ENCODE measurements at regions not wholly inside any gene's neighbourhood (a gene's known extent, or its start where the extent isn't known, plus 50 kb on each side); places are given as distances from the start of the nearest gene placed in this dataset.

DNA sequence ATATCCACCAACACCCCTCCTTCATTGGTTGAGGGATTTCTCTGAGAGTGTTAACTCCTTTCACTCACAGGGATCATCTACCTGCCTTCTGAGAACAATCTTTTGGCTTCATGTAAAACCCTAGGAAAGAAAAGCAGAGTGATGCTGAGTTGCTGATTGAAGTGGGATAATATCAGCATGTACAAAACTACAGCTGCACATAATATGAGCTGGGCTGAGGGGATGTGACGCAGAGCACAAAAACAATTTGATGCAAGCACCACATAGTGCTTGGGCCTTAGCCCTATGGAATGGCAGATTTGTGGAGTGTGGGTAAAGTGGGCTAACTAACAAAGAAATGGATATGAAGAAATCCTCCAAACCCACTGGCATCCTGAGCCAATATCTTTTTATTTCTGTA is 267.6 kb upstream of the KCNH8 start:
- no peak for DNase-seq

DNA sequence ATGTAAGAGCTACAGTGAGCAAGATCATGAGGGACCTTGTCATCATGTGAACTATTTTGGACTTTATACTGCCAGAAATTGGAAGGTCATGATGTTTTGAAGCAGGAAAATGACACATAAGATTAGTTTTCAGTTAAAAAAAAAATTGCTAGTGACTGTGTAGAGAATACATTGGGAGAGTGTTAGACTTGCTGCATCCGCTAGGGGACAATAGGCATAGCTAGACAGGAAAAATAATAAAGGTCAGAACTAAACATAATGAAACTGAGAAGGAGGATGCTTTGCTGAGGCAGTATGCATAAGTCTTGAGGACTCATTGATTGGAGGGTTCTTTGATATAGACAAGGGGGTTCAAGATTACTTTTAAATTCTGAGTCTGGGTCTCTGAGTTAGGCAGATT is 275.8 kb upstream of the KCNH8 start:
- DNase-seq, result no peak

- no peak for DNase-seq
Observed at GRCh38 chr3:18870642-18871041, 277.7 kb upstream of the KCNH8 start.

DNA sequence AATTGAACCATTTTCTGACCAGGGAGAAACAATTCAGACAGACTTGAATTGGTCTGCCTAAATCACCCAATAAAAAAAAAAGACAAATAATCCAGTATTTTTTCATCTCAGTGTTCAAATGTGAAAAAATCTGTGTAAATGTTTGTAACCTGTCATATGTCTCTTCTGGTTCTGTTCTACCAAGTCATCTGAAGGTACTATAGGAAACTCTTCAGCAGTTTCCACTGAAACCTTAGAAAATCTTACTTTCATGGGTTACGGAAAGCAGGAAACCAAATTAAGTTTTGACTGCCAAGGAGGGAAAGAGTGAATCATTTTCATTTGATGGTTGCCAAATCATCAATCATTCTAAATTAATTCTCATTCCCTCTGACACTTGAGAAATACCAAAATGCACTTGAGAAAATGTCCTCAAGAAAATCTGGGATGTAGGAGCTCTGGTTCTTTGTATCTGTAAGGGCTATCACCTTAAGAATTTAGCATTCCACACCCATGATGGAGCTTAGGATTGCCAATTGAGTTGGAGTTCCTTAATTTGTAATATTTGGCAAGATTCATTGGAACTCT is 278.2 kb upstream of the KCNH8 start:
- no peak for DNase-seq

GRCh38 chr3:18868911-18869689 is 279.2 kb upstream of the KCNH8 start:
- no peak for DNase-seq

DNA sequence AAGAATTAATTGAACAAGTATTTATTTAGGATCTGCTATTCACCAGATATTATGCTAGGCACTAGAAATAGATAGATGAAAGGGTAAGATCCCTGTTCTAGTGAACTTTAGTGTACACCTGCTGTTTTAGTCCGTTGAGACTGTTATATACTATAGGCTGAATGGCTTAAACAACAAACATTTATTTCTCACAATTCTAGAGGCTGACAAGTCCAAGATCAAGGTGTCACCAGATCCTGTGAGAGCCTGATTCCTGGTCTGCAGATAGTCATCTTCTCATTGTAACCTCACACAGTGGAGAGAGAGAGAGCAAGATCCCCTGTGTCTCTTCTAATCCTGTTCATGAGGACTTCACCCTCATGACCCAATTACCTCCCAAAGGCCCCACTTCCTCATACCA is 281.4 kb upstream of the KCNH8 start:
- no peak for DNase-seq

GRCh38 chr3:18864933-18865731 is 283.2 kb upstream of the KCNH8 start:
- no peak for DNase-seq

DNA sequence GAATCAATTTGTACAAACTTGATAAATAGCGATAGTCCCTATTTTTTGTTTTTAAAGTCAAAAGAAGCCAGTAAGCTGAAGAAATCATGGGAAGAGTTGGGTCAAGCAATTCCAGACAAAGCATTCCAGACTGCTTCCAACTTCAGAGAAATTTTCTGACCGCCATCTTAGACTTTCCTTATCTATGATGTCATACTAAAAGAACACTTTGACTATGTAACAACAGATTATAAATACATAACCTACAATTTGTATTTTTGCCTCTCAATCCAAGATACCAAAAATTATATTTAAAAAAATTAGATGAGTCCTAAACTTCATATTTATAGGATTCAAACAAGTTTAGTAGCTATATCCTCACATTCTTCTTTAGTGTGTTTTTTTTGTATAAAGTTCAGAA is 286.2 kb upstream of the KCNH8 start:
- DNase-seq, result no peak

- no peak for DNase-seq
Observed at GRCh38 chr3:18861137-18861536, 287.2 kb upstream of the KCNH8 start.

- DNase-seq, result no peak
Observed at GRCh38 chr3:18853269-18853668, 295.0 kb upstream of the KCNH8 start.

DNA sequence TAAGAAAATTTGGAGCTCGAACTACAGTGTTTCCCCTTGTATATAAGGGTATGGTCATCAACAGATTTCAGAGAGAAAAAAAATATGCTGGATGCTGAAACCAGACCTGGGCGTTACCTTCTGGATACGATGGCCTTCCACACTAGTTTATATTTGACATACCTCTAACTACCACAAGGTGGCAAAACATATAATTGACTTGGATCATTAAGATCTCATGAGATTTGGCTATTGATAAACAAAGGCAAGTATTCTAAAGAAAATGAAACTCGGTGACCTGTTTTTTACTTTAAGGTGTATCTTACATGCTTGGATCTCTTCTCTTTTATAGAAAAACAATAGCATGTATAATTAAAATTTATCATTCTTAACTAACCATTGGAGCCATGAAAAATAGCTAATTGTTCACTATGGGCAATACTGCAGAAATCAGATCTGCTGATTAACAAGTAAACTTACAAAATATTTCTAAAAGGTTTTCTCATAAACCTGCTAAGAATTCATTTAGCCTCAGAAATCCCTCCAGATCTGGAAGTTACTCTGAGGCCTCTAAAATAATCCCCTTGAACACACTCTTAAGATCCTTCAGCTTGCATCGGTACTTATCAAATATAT is 300.6 kb upstream of the KCNH8 start:
- no peak for DNase-seq

- DNase-seq, result no peak
Observed at GRCh38 chr3:18843983-18844382, 304.3 kb upstream of the KCNH8 start.

GRCh38 chr3:18843188-18843587 is 305.1 kb upstream of the KCNH8 start:
- no peak for DNase-seq

DNA sequence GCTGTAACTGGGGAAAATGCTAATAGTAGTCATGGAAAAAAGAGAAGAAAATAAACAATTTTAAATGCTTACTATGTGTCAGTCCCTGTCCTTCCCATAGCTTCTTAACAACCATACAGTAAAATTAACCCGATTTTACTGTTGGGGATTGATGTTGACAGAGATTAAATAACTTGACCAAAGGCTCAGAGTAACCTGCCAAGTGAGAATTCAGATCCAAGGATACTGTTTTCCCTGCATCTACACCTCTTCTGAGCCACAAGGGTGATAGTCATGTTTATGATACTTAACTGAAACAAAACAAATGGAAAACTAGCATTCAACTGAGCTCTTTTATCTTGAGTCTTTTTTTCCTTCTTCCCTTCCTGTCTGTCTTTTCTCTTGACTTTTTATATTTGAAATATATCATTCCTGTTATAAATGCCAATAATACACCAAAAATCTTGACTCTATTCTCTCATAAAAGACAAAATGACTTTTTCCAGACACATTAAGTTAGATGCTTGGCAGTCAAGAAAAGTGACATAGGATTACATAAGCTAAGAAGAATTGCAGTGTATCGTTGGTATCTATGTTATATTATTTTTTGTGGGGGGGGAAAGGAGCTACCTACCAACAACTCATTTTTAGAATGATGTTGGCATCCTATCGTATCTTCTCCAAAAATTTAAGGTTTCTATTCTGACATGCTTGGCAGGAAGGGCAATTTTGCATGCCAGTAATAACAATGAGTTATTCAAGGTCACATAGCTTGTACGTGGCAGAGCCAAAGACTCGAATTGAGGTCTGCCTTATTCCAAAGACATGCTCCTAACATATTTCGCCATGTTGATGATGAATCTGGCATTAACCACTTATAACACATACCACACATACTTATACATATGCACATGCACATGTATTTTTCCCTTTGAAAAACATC is 306.6 kb upstream of the KCNH8 start:
- DNase-seq, result no peak

DNA sequence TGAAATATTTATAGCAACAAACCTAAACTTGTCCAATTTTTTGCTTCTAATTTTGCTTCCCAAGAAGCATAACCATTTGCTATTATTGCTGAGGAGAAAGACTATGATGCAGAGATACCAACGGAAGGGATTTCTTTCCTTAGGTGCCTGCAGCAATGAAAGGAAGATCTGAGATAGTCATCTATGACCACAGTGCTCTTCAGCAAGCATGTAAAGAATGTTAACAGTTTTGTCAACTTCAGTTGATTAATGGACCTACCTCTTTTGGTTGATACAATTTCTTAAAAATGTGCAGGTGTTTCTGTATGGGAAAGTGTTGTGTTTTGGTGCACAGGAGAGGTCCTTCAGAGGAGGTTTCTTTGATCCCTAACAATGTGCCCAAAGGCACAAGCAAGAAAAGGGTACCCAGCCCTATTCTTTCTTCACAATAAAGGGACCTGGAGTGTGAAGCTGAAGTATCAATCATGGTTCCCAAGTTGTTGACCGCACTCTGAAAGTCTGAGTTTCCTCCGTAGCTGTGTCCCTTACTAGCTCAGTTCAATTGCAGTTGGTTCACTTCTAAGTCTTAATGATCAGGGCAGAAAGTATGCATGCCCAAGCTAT is 307.7 kb upstream of the KCNH8 start:
- DNase-seq, result no peak

DNA sequence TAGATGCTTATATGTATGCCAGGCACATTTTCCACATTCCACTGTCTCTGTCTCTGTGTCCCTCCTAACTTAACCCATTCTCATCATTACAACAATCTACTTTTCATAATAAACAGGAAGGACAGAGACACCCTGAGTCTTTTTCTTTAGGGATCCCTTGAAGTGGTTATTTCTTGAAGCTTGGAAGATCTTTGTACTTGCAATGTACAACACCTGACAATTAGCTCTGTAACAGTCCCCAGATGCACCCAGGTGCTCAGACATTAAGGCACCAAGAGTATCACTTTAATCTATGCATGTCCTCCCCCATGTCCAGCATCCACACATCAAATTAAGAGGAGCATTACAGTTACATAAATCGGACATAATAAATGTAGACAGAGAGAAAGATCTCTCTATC is 309.6 kb upstream of the KCNH8 start:
- DNase-seq, result no peak

DNA sequence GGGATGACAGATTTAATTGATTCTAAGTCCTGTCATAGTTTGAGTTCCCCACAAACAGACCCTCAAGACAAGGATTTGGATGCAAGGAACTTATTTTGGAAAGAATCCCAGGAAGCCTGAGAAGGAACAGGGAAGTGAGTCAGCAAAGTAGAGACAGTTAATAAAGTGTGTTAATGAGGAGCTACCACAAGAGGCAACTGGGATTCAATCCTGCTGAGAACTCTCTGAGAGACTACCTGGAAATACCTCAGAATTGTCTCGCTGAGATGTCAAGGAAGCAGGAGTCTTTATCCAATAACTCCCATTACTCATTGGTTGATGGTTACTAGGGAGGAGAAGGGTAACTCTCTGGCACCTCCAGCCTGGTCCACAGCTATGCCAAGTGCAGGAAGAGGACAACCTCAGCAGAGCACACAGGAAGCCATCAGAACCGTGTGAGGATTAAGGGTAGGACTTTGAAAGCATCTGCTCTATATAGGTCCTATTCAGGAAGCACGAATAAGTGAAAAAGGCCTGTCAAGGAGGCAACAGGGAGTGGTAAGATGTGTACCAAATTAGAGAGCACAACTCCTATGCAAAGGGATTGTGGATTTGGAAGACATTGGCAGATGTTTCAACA is 311.1 kb upstream of the KCNH8 start:
- no peak for DNase-seq

DNA sequence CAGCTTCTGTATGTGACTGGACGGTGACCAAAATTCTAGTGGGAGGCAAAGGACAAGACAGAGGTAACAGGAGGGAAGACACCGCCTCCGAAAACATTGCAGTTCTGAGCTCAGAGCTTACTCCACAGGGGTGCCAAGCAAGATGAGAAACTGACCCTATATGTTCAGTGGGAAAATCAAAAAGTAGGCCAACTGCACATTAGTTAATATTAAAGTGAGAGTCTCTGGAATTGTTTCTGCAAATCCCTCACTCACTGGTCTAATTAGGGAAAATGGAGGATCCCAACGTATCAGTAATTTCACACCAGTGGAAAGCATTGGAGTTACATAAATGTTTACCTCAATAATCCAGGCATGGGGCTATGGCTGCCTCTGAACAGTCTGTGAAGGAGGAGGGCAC is 313.3 kb upstream of the KCNH8 start:
- DNase-seq, result no peak

- no peak for DNase-seq
Observed at GRCh38 chr3:18830087-18830486, 318.2 kb upstream of the KCNH8 start.

GRCh38 chr3:18828637-18829036 is 319.7 kb upstream of the KCNH8 start:
- no peak for DNase-seq

DNA sequence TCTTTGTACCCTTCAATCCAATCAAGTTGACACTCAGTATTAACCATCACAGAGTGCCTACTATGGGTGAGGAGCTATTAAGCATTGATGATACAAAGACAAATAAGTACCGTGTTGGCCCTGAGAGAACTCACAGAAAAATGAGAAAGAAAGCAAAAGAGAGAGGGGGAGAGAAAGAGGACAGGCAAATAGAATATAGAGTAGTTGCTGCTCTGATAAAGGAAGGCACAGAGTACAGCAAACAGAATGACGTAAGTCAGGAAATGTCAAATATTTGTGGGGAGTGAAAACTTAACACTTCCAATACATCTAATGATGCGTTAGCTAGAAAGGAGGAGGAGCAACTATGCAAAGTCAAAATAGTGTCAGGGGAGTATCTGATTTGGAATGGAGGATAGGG is 320.6 kb upstream of the KCNH8 start:
- DNase-seq, result no peak

GRCh38 chr3:18825665-18826064 is 322.6 kb upstream of the KCNH8 start:
- no peak for DNase-seq
